Motor neuron (in vitro differentiated cells): ENCODE measurements at regions not wholly inside any gene's neighbourhood (a gene's known extent, or its start where the extent isn't known, plus 50 kb on each side); places are given as distances from the start of the nearest gene placed in this dataset.

ENCODE experiments used
- ATAC-seq, 8 experiments: fragments of 200-7000 bp; cut with Tn5 transposase; replicated peaks in 6 of 8; 2 replicates each; pipeline ENCODE4 v1.8.0; 2021; ENCODE audit warnings: mild to moderate bottlenecking in 8 of 8, moderate library complexity in 8 of 8
- H3K27ac ChIP-seq, 2 donors: fragments of 250-450 bp; sonication (Bioruptor Pico); 2 replicates each; pipeline ENCODE4 v1.9.0; 2021; ENCODE audit warnings: antibody characterized with exemption in 2 of 2, mild to moderate bottlenecking in 2 of 2, moderate library complexity in 1 of 2
- H3K4me1 ChIP-seq, 2 donors: fragments of 250-450 bp; sonication (Bioruptor Pico); replicated peaks in 1 of 2; 2 replicates each; pipeline ENCODE4 v1.6.1; 2021; ENCODE audit warnings: antibody characterized with exemption in 2 of 2, mild to moderate bottlenecking in 2 of 2, moderate library complexity in 1 of 2
- H3K4me3 ChIP-seq, 5 donors: fragments of 250-450 bp; sonication (Bioruptor Pico); 2 replicates each; pipeline ENCODE4 v1.9.0; 2021; ENCODE audit warnings: antibody characterized with exemption in 5 of 5, mild to moderate bottlenecking in 5 of 5, moderate library complexity in 4 of 5
- WGBS, 10 experiments: fragments of 450-650 bp; shearing (Covaris generic); methylation state at CpG; one replicate each; pipeline ENCODE4 v1.0.0; 2022; 5-methylcytosine and 5-hydroxymethylcytosine counted together
- in situ Hi-C, 9 experiments: fragments of 400-800 bp; cut with MboI; loops; one replicate each; pipeline ENCODE4 v1.15.0; 2021; ENCODE audit warnings: low sequenced_read_pairs in 9 of 9, low pct_unique_long_range_greater_than_20kb in 2 of 9; ENCODE audit not compliant: unreplicated experiment in 9 of 9

- 5 to 89% (median 63%) methylated on average over 1 to 2 of the region's 2 CpGs for WGBS, 10 experiments
- in situ Hi-C loops = no loop called here
- no peak overlapping the region for H3K27ac ChIP-seq
Observed at GRCh38 chr10:10364902-10365301, 652.8 kb upstream of the CELF2 start.

GRCh38 chr10:10365676-10366075 lies 652.0 kb upstream of the CELF2 start:
- in situ Hi-C loops = no loop called here
- H3K4me3 ChIP-seq = no peak overlapping the region
- 14 to 96% (median 80%) methylated on average over 1 to 3 of the region's 3 CpGs; no CpG with 5 or more reads in 1 of the 10 experiments for WGBS, 10 experiments
- H3K27ac ChIP-seq = peak overlapping the region in 1 of 2 donors; percentile 67
- peaks cover 22 to 40% of the 10 kb centered on the region in 2 donors for H3K4me1 ChIP-seq
- peak in 5 of 8 experiments; percentile 19 to 68 (median 63) for ATAC-seq

More at GRCh38 chr10:10364902-10365301, 652.8 kb upstream of the CELF2 start:
- ATAC-seq = peak in 5 of 8 experiments; percentile 44 to 77 (median 57)
- no peak overlapping the region for H3K4me3 ChIP-seq
- peaks cover 22 to 40% of the 10 kb centered on the region in 2 donors for H3K4me1 ChIP-seq

- 40 to 100% methylated on average over 1 of the region's 1 CpG; no CpG with 5 or more reads in 8 of the 10 experiments for WGBS, 10 experiments
- in situ Hi-C loops = no loop called here
- Histone ChIP-seq H3K4me1 (peaks cover 16 to 40% of the 10 kb centered on the region in 2 donors), H3K27ac (no peak overlapping the region), H3K4me3 (no peak overlapping the region)
- peak in 1 of 8 experiments; percentile 11 for ATAC-seq
Observed at GRCh38 chr10:10366836-10367235, 650.8 kb upstream of the CELF2 start.

- 61 to 100% (median 69%) methylated on average over 1 to 5 of the region's 6 CpGs; no CpG with 5 or more reads in 3 of the 10 experiments for WGBS, 10 experiments
- in situ Hi-C loops = no loop called here
- ATAC-seq = peak in 5 of 8 experiments; percentile 42 to 61 (median 47)
- H3K4me1 ChIP-seq = peaks cover 16 to 40% of the 10 kb centered on the region in 2 donors
- H3K4me3 ChIP-seq = no peak overlapping the region
- H3K27ac ChIP-seq = no peak overlapping the region
Observed at GRCh38 chr10:10367264-10367663, 650.4 kb upstream of the CELF2 start.

GRCh38 chr10:10368951-10369576 lies 648.6 kb upstream of the CELF2 start:
- 26 to 100% (median 82%) methylated on average over 1 to 6 of the region's 7 CpGs; no CpG with 5 or more reads in 3 of the 10 experiments for WGBS, 10 experiments
- H3K27ac ChIP-seq = no peak overlapping the region

GRCh38 chr10:10385831-10386230 lies 631.8 kb upstream of the CELF2 start:
- in situ Hi-C loops = no loop called here
- H3K4me3 ChIP-seq = no peak overlapping the region
- peaks cover 9 to 10% of the 10 kb centered on the region in 2 donors for H3K4me1 ChIP-seq
- peak in 1 of 8 experiments; percentile 17 for ATAC-seq
- no peak overlapping the region for H3K27ac ChIP-seq

More at GRCh38 chr10:10368951-10369576, 648.6 kb upstream of the CELF2 start:
- Histone ChIP-seq H3K4me3 (no peak overlapping the region), H3K4me1 (peaks cover 16 to 35% of the 10 kb centered on the region in 2 donors)
- in situ Hi-C loops = no loop called here
- no peak for ATAC-seq

GRCh38 chr10:10389182-10389581 lies 628.5 kb upstream of the CELF2 start:
- in situ Hi-C loops = no loop called here
- no peak overlapping the region for H3K4me3 ChIP-seq
- H3K27ac ChIP-seq = no peak overlapping the region
- no peak for ATAC-seq
- WGBS, 10 experiments = 30 to 100% (median 87%) methylated on average over 1 to 4 of the region's 4 CpGs; no CpG with 5 or more reads in 4 of the 10 experiments
- H3K4me1 ChIP-seq = peaks cover 9 to 10% of the 10 kb centered on the region in 2 donors

- Histone ChIP-seq H3K4me1 (no peaks in the 10 kb centered on the region), H3K27ac (no peak overlapping the region), H3K4me3 (no peak overlapping the region)
- in situ Hi-C loops = no loop called here
- WGBS, 10 experiments = 21 to 100% (median 83%) methylated on average over 1 to 2 of the region's 2 CpGs; no CpG with 5 or more reads in 3 of the 10 experiments
- ATAC-seq = no peak
Observed at GRCh38 chr10:10392511-10392910, 625.2 kb upstream of the CELF2 start.

GRCh38 chr10:10394933-10395658 lies 622.6 kb upstream of the CELF2 start:
- 54 to 94% (median 87%) methylated on average over 2 to 4 of the region's 4 CpGs; no CpG with 5 or more reads in 1 of the 10 experiments for WGBS, 10 experiments
- in situ Hi-C loops = no loop called here
- no peak overlapping the region for H3K27ac ChIP-seq
- H3K4me1 ChIP-seq = no peaks in the 10 kb centered on the region
- no peak for ATAC-seq
- H3K4me3 ChIP-seq = no peak overlapping the region

GRCh38 chr10:10396601-10397000 lies 621.1 kb upstream of the CELF2 start:
- in situ Hi-C loops = no loop called here

GRCh38 chr10:10397906-10398305 lies 619.8 kb upstream of the CELF2 start:
- Histone ChIP-seq H3K4me3 (no peak overlapping the region), H3K4me1 (no peaks in the 10 kb centered on the region), H3K27ac (no peak overlapping the region)
- no peak for ATAC-seq
- in situ Hi-C loops = no loop called here

More at GRCh38 chr10:10396601-10397000, 621.1 kb upstream of the CELF2 start:
- Histone ChIP-seq H3K27ac (no peak overlapping the region), H3K4me3 (no peak overlapping the region), H3K4me1 (no peaks in the 10 kb centered on the region)
- ATAC-seq = no peak
- WGBS, 10 experiments = 8 to 100% (median 69%) methylated on average over 1 to 3 of the region's 3 CpGs

- no peak overlapping the region for H3K4me3 ChIP-seq
- H3K27ac ChIP-seq = no peak overlapping the region
- H3K4me1 ChIP-seq = no peaks in the 10 kb centered on the region
- in situ Hi-C loops = no loop called here
- WGBS, 10 experiments = 0 to 100% (median 67%) methylated on average over 1 of the region's 1 CpG; no CpG with 5 or more reads in 6 of the 10 experiments
- no peak for ATAC-seq
Observed at GRCh38 chr10:10403762-10404161, 613.9 kb upstream of the CELF2 start.

GRCh38 chr10:10417671-10418070 lies 600.0 kb upstream of the CELF2 start:
- in situ Hi-C loops = no loop called here
- ATAC-seq = no peak
- Histone ChIP-seq H3K27ac (no peak overlapping the region), H3K4me1 (peaks cover 3 to 8% of the 10 kb centered on the region in 2 donors), H3K4me3 (no peak overlapping the region)
- 21 to 100% (median 89%) methylated on average over 1 to 3 of the region's 3 CpGs for whole genome bisulfite sequencing, 10 experiments
